ENCODE measurements at regions not wholly inside any gene's neighbourhood (a gene's known extent, or its start where the extent isn't known, plus 50 kb on each side); places are given as distances from the start of the nearest gene placed in this dataset.

DNA sequence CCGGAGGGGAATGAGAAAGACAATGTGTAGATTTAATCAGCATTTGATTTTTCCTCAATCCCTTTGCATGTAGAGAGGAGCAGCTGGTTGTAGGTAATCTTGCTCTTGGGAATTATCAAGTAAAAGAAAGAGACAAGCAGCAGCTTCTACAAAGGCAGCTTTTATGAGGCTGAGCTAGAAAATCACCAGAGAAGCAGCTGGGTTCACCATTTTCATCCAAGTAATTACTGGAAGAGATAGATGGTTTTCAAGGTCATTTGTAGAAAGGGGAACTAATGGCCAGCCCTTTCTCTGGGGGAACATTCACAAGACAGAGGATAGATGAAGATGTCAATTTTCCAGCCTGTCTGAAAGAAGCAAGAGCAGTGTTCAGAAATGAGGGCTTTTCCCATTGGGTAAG lies 113.0 kb downstream of the RND3 start:
- TF ChIP-seq POLR2A (IDR thresholded peaks at IDR 0.05), result no peak
- TF ChIP-seq, protein P1, sequence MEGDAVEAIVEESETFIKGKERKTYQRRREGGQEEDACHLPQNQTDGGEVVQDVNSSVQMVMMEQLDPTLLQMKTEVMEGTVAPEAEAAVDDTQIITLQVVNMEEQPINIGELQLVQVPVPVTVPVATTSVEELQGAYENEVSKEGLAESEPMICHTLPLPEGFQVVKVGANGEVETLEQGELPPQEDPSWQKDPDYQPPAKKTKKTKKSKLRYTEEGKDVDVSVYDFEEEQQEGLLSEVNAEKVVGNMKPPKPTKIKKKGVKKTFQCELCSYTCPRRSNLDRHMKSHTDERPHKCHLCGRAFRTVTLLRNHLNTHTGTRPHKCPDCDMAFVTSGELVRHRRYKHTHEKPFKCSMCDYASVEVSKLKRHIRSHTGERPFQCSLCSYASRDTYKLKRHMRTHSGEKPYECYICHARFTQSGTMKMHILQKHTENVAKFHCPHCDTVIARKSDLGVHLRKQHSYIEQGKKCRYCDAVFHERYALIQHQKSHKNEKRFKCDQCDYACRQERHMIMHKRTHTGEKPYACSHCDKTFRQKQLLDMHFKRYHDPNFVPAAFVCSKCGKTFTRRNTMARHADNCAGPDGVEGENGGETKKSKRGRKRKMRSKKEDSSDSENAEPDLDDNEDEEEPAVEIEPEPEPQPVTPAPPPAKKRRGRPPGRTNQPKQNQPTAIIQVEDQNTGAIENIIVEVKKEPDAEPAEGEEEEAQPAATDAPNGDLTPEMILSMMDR (IDR thresholded peaks at IDR 0.05), result no peak

Measured in esophagus squamous epithelium (tissue), 4 donors.